GM23248 (cell line): ENCODE measurements at regions not wholly inside any gene's neighbourhood (a gene's known extent, or its start where the extent isn't known, plus 50 kb on each side); places are given as distances from the start of the nearest gene placed in this dataset.

Experiments
- EZH2 ChIP-seq: fragments of 200-600 bp; sonication (generic); IDR thresholded peaks from 2 replicates; pipeline ENCODE4 v1.6.1; 2018; ENCODE audit warnings: antibody characterized with exemption, mild to moderate bottlenecking; ENCODE audit not compliant: insufficient read depth, poor library complexity, severe bottlenecking
- EZH2phosphoT487 ChIP-seq: fragments of 200-600 bp; sonication (generic); IDR thresholded peaks from 2 replicates; pipeline ENCODE4 v1.6.1; 2018; ENCODE audit warnings: antibody characterized with exemption, moderate library complexity, mild to moderate bottlenecking, low read depth; ENCODE audit not compliant: insufficient read depth

DNA sequence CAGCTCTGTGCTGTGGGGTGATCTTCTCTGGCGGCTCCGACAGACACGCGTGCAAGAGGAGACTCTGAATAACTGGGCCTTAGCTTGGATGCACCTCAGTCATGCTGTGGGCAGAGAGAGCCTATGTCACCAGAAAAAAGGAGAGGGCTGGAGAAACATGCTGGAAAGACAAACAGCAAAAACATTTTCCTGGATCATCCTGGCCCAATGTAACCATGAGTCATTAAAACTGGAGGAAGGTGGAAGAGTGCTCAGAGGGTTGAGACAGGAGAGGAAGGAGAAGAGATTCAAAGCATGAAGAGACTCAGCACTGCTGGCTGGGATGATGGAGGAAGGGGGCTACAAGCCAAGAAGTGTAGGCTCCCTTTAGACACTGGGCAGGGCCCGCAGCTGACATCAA is 292.0 kb downstream of the CDH26 start:
- TF ChIP-seq EZH2: no peak
- TF ChIP-seq EZH2phosphoT487: no peak
